Coronary artery (tissue), 2 donors: ENCODE measurements at regions not wholly inside any gene's neighbourhood (a gene's known extent, or its start where the extent isn't known, plus 50 kb on each side); places are given as distances from the start of the nearest gene placed in this dataset.

ENCODE experiments used
- DNase-seq: peaks from one replicate; pipeline ENCODE4 v3.0.0-alpha.2; 2017; ENCODE audit warnings: low spot score
- H3K27ac ChIP-seq, 2 donors: fragments of 200-600 bp; sonication (generic); one replicate each; pipeline ENCODE4 v1.5.1; 2016 to 2019
- H3K4me3 ChIP-seq: fragments of 200-600 bp; sonication (generic); 2 replicates; pipeline ENCODE4 v1.5.1; 2016; ENCODE audit warnings: mild to moderate bottlenecking, moderate library complexity
- TF ChIP-seq, protein P1 (sequence below): fragments of 200-600 bp; sonication (generic); IDR thresholded peaks from one replicate; pipeline ENCODE4 v1.5.1; 2019; ENCODE audit warnings: antibody characterized with exemption

DNA sequence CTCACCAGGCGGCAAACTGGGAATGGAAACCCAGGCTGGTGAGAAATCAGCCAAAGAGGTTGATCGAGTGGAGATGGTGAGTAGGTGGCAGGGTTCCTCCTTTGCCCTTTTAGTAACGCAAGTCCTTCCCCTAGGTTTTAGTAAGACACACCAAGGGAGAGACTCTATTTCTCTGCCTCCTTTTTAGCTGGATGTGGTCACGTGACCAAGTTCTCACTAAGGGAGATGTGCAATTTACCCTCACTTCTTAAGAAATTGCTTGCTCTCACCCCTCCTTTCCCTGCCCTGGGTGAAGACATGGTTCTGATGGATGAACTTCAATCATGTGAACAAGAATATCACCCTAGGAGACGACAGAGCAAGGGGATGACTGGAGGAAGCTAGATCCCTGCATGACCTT is 99.8 kb upstream of the FOXF1 start:
- no peak for DNase-seq
- H3K27ac ChIP-seq: no peak overlapping the region
- TF ChIP-seq, protein P1, sequence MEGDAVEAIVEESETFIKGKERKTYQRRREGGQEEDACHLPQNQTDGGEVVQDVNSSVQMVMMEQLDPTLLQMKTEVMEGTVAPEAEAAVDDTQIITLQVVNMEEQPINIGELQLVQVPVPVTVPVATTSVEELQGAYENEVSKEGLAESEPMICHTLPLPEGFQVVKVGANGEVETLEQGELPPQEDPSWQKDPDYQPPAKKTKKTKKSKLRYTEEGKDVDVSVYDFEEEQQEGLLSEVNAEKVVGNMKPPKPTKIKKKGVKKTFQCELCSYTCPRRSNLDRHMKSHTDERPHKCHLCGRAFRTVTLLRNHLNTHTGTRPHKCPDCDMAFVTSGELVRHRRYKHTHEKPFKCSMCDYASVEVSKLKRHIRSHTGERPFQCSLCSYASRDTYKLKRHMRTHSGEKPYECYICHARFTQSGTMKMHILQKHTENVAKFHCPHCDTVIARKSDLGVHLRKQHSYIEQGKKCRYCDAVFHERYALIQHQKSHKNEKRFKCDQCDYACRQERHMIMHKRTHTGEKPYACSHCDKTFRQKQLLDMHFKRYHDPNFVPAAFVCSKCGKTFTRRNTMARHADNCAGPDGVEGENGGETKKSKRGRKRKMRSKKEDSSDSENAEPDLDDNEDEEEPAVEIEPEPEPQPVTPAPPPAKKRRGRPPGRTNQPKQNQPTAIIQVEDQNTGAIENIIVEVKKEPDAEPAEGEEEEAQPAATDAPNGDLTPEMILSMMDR: no peak
- no peak overlapping the region for H3K4me3 ChIP-seq

DNA sequence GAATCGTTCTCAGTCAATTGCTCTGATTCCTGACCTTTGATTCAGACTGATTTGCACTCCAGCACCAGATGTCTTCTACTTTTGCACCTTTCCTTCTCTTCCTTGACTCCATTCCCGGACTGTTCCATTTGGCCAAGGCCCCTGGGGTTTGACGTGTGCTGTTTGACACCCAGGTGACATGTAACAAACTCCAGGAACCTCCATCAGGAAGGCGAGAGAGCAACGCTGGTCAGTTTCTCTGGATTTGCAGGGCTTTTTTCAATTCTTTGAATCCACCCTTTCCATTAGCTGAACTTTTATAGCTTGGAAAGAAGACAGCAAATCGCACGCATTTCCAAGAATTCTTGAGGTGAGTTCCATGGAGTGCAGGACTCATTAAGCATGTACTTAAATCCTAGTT is 98.4 kb upstream of the FOXF1 start:
- TF ChIP-seq, protein P1: no peak
- DNase-seq: no peak
- Histone ChIP-seq H3K27ac (no peak overlapping the region), H3K4me3 (no peak overlapping the region)

DNA sequence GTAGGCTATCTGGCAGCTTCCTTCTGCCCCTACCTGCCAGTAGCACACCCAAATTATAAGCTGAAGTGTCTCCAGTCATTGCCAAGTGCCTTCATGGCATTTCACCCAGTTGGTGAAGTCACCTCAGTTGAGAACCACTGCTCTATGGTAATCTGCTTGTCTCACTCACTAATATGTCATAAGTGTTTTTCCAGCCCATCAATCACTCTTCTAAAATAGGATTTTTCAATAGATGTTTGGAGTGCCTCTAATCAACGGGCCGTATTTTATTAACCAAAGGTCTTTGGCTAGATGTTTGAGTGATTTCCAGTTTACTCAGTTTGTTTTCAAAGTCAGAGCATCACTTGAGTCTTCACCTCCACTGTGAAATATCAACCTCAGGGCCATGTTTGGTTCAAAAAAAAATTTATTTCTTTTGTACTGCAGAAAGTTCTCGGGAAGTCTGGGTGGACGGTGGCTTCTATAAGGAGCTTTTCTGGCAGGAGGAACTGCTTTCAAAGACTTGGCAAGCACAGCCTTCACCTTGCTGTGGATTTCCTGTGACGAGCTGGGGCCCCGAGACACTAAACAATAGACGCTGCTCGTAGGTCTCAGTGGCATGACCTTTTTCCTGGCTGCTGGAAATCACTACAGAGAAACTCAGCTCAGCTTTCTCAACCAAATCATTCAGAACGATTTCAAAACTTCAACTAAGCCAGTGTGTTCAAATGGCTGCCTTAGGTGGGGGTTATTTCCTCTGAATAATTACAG is 95.2 kb upstream of the FOXF1 start:
- TF ChIP-seq, protein P1: no peak
- Histone ChIP-seq H3K4me3 (no peak overlapping the region), H3K27ac (no peak overlapping the region)
- no peak for DNase-seq

DNA sequence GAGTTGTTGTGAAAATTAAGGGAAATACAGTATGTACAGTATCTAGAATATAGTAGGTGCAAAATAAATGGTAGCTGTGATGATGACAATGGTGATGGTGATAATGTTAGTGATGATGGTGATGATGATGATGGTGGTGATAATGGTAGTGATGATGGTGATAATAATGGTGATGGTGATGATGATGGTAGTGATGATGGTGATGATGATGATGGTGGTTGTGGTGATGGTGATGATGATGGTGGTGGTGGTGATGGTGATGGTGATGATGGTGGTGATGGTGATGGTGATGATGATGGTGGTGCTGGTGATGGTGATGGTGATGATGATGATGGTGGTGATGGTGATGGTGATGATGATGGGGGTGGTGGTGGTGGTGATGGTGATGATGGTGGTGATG is 91.3 kb upstream of the FOXF1 start:
- TF ChIP-seq, protein P1: no peak
- no peak overlapping the region for H3K4me3 ChIP-seq
- no peak for DNase-seq
- no peak overlapping the region for H3K27ac ChIP-seq

DNA sequence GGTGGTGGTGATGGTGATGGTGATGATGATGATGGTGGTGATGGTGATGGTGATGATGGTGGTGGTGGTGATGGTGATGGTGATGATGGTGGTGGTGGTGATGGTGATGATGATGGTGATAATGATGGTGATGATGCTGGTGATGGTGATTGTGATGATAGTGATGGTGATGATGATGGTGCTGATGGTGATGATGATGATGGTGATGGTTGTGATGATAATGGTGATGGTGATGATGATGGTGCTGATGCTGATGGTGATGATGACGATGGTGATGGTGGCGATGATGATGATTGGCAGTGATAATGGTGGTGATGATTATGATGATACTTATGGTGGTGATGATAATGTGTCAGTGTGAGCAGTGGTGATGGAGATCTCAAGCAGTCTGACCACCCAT is 90.8 kb upstream of the FOXF1 start:
- Histone ChIP-seq H3K27ac (no peak overlapping the region), H3K4me3 (no peak overlapping the region)
- TF ChIP-seq, protein P1: no peak
- DNase-seq: no peak

DNA sequence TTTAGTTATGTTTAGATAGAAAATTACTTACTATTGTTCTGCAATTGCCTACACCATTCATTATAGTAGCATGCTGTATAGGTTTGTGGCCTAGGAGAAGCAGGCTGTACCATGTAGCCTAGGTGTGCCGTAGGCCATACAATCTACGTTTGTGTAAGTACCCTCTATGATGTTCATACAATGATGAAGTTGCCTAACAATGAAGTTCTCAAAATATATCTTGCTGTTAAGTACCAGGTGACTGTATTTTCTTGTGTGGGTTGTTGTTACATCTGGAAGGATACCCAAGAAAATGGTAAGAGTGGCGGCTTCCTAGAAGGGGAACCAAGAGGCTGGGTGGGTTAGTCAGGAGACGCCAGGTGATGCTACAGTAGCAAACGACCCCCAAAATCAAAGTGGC is 88.3 kb upstream of the FOXF1 start:
- Histone ChIP-seq H3K27ac (no peak overlapping the region), H3K4me3 (no peak overlapping the region)
- TF ChIP-seq, protein P1: no peak
- no peak for DNase-seq

DNA sequence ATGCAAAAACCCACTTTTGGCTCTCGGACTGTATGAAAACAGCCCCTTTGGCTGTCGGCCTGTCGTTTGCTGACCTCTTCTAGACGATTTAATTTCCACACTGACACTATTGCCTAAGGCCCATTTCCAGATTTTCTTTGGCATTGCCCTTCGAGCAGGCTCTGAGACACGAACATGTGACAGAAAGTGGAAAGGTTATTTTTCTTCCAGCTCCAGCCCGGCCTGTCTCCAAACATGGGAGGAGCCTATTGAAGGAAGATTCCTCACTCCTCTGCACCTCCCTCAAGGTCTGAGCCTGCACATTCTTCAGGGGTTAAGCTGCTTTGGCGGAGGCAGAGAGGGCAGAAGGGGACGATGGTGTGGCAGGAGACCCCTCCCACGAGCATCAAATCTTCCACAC is 85.9 kb upstream of the FOXF1 start:
- no peak overlapping the region for H3K4me3 ChIP-seq
- H3K27ac ChIP-seq: no peak overlapping the region
- TF ChIP-seq, protein P1: no peak
- DNase-seq: no peak
